Kidney capillary endothelial cell (primary cell): ENCODE measurements at regions not wholly inside any gene's neighbourhood (a gene's known extent, or its start where the extent isn't known, plus 50 kb on each side); places are given as distances from the start of the nearest gene placed in this dataset.

Experiments used
- DNase-seq: peaks from one replicate; pipeline ENCODE4 v3.0.0-alpha.2; 2018; ENCODE audit warnings: low spot score

GRCh38 chr12:90257927-90258624, 549.4 kb upstream of the ATP2B1 start:
- DNase-seq, result no peak

GRCh38 chr12:90254796-90255195, 546.2 kb upstream of the ATP2B1 start:
- no peak for DNase-seq

- DNase-seq, result peak; percentile 91
Observed at GRCh38 chr12:90253674-90254181, 545.1 kb upstream of the ATP2B1 start.

- DNase-seq, result no peak
Observed at GRCh38 chr12:90253136-90253535, 544.5 kb upstream of the ATP2B1 start.

GRCh38 chr12:90250766-90251165, 542.1 kb upstream of the ATP2B1 start:
- DNase-seq, result no peak

GRCh38 chr12:90250042-90250441, 541.4 kb upstream of the ATP2B1 start:
- DNase-seq, result no peak

GRCh38 chr12:90246688-90247087, 538.0 kb upstream of the ATP2B1 start:
- DNase-seq, result no peak

GRCh38 chr12:90245391-90245790, 536.8 kb upstream of the ATP2B1 start:
- DNase-seq, result no peak

GRCh38 chr12:90244232-90244631, 535.6 kb upstream of the ATP2B1 start:
- no peak for DNase-seq

- DNase-seq, result no peak
Observed at GRCh38 chr12:90243211-90243610, 534.6 kb upstream of the ATP2B1 start.

- DNase-seq, result no peak
Observed at GRCh38 chr12:90239732-90240260, 531.2 kb upstream of the ATP2B1 start.

- no peak for DNase-seq
Observed at GRCh38 chr12:90238663-90239271, 530.1 kb upstream of the ATP2B1 start.

- no peak for DNase-seq
Observed at GRCh38 chr12:90237841-90238240, 529.2 kb upstream of the ATP2B1 start.

- DNase-seq, result no peak
Observed at GRCh38 chr12:90235642-90236041, 527.0 kb upstream of the ATP2B1 start.

GRCh38 chr12:90234472-90234871, 525.8 kb upstream of the ATP2B1 start:
- DNase-seq, result no peak

GRCh38 chr12:90233168-90234100, 524.8 kb upstream of the ATP2B1 start:
- DNase-seq, result no peak

- DNase-seq, result no peak
Observed at GRCh38 chr12:90229407-90230170, 521.0 kb upstream of the ATP2B1 start.

- DNase-seq, result no peak
Observed at GRCh38 chr12:90226211-90226610, 517.6 kb upstream of the ATP2B1 start.

GRCh38 chr12:90216815-90217214, 508.2 kb upstream of the ATP2B1 start:
- DNase-seq, result peak; percentile 75

GRCh38 chr12:90216020-90216552, 507.4 kb upstream of the ATP2B1 start:
- no peak for DNase-seq

GRCh38 chr12:90211017-90211416, 502.4 kb upstream of the ATP2B1 start:
- peak; percentile 88 for DNase-seq
